ENCODE measurements at regions not wholly inside any gene's neighbourhood (a gene's known extent, or its start where the extent isn't known, plus 50 kb on each side); places are given as distances from the start of the nearest gene placed in this dataset.

DNA sequence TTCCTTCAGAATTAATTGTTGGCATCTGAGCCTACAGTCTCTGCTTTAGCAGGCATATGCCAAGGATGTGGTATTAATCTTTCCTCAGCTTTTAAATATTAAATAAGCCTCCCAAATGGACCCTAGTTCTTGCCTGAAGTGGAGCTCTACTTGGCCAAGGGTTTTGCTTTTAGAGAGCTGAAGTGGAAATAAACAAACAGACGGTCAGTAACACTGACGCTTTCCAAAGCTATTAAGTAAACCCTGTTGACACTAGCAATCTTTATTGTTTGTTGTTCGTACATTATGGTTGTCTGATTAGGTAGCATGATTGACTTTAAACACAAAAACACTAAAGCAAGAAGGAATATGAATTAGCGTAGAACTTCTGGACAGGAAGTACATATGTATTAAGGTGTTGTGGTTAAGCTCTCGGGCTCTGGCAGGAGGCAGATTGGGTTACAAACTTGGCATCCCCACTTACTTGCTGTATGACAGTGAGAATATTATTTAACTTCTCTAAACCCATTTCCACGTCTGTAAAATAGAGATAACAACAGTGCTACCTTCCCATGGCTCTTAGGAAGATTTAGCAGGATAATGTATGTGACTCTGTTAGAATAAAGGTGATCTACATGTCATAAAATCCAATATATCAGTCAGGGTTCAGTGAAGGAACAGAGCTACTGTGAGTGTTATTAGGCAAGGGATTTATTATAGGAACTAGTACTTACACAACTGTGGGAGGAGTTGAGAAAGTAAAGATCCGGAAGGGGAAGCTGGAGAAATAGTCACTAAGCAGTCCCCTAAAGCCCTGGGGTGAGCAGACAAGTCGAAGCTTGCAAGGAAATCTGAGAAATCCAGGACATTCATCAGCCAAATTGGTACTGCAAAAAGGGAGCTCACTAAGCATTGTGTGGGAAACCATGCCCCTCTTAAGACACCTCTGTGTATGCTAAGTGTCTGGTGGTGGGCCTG lies 92.2 kb upstream of the ATF7IP start:
- peak overlapping the region; percentile 22; the same call in 1 of the 2 replicates for H3K4me3 ChIP-seq (ENCODE audit: low read depth, low read length)
- peak; percentile 72 for DNase-seq (ENCODE audit: low read depth)
- TF ChIP-seq, protein P1, sequence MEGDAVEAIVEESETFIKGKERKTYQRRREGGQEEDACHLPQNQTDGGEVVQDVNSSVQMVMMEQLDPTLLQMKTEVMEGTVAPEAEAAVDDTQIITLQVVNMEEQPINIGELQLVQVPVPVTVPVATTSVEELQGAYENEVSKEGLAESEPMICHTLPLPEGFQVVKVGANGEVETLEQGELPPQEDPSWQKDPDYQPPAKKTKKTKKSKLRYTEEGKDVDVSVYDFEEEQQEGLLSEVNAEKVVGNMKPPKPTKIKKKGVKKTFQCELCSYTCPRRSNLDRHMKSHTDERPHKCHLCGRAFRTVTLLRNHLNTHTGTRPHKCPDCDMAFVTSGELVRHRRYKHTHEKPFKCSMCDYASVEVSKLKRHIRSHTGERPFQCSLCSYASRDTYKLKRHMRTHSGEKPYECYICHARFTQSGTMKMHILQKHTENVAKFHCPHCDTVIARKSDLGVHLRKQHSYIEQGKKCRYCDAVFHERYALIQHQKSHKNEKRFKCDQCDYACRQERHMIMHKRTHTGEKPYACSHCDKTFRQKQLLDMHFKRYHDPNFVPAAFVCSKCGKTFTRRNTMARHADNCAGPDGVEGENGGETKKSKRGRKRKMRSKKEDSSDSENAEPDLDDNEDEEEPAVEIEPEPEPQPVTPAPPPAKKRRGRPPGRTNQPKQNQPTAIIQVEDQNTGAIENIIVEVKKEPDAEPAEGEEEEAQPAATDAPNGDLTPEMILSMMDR (IDR thresholded peaks at IDR 0.05; ENCODE audit: control insufficient read depth, extremely low read depth, insufficient read depth): no peak

- no peak for DNase-seq (ENCODE audit: low read depth)
- TF ChIP-seq, protein P1 (IDR thresholded peaks at IDR 0.05; ENCODE audit: control insufficient read depth, extremely low read depth, insufficient read depth): no peak
- no peak overlapping the region for H3K4me3 ChIP-seq (ENCODE audit: low read depth, low read length)
Observed at GRCh38 chr12:14273913-14274311, 91.6 kb upstream of the ATF7IP start.

- H3K4me3 ChIP-seq (ENCODE audit: low read depth, low read length): no peak overlapping the region
- no peak for DNase-seq (ENCODE audit: low read depth)
- TF ChIP-seq, protein P1 (IDR thresholded peaks at IDR 0.05; ENCODE audit: control insufficient read depth, extremely low read depth, insufficient read depth): no peak
Observed at GRCh38 chr12:14275111-14275510, 90.4 kb upstream of the ATF7IP start.

DNA sequence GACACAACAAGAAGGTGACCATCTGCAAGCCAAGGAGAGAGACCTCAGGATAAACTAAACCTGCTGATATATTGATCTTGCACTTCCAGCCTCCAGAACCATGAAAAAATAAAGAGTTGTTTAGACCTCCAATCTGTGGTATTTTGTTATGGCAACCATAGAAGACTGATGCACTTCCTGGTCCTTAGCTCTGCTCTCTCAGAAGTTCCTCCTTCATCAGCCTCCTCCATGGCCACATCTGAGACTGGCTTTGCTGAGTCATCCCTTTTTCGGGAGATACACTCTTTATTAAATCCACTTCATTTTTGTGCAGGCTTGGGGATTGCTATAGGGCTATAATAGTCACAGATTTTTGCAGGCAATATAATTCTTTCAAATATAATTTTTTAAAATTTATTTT lies 89.6 kb upstream of the ATF7IP start:
- TF ChIP-seq, protein P1 (IDR thresholded peaks at IDR 0.05; ENCODE audit: control insufficient read depth, extremely low read depth, insufficient read depth): no peak
- no peak for DNase-seq (ENCODE audit: low read depth)
- H3K4me3 ChIP-seq (ENCODE audit: low read depth, low read length): no peak overlapping the region

DNA sequence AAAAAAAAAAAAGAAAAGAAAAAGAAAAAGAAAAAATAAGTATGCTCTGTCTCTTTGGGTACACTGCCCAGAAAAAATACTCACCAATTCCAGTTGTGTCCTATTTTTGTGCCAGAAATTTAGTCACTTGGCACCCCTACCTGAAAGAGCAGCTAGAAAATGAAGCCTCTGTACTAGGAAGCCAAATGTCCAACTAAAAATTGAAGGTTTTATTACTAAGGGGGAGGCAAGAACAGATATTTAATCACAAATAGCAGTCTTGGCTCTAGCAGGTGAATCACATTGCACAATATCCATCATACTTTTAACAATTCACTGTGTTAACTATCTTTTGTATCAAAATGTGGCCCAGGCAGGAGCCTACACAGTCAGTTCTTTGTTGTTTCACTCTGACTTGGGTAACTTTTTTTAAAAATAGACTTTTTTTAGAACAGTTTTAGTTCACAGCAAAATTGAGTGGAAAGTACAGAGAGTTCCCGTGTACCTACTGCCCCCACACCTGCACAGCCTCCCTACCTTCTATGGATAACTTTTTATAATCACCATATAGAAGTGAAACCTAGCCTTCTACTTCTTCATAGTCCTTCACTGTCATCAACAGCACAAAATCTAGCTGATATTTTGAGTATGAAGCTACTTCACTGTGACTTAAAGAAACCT lies 87.1 kb upstream of the ATF7IP start:
- H3K4me3 ChIP-seq (ENCODE audit: low read depth, low read length): no peak overlapping the region
- TF ChIP-seq, protein P1 (IDR thresholded peaks at IDR 0.05; ENCODE audit: control insufficient read depth, extremely low read depth, insufficient read depth): no peak
- no peak for DNase-seq (ENCODE audit: low read depth)

- DNase-seq (ENCODE audit: low read depth): no peak
- no peak overlapping the region for H3K4me3 ChIP-seq (ENCODE audit: low read depth, low read length)
- TF ChIP-seq, protein P1 (IDR thresholded peaks at IDR 0.05; ENCODE audit: control insufficient read depth, extremely low read depth, insufficient read depth): no peak
Observed at GRCh38 chr12:14279845-14280244, 85.6 kb upstream of the ATF7IP start.

All from LNCaP clone FGC (cell line).